Neural cell (in vitro differentiated cells): ENCODE measurements at regions not wholly inside any gene's neighbourhood (a gene's known extent, or its start where the extent isn't known, plus 50 kb on each side); places are given as distances from the start of the nearest gene placed in this dataset.
A peak's percentile ranks its signal among the peaks of the same experiment; 100 is the strongest.

Source experiments
- H2AFZ ChIP-seq: fragments of 200-600, 300-800 bp; sonication (generic), shearing (Covaris generic); 2 replicates; pipeline ENCODE4 v1.6.0; 2014; ENCODE audit warnings: low read depth, mild to moderate bottlenecking, antibody characterized with exemption, low read length, moderate library complexity
- H3F3A ChIP-seq: fragments of 200-600 bp; shearing (Covaris generic); 2 replicates; pipeline ENCODE4 v1.6.1; 2016; ENCODE audit warnings: mild to moderate bottlenecking, moderate library complexity, mixed read lengths, antibody characterized with exemption, low read length; ENCODE audit not compliant: insufficient read depth, poor library complexity, severe bottlenecking
- H3K27ac ChIP-seq: fragments of 200-600, 300-800 bp; sonication (generic), shearing (Covaris generic); 2 replicates; pipeline ENCODE4 v1.5.1; 2014; ENCODE audit warnings: mild to moderate bottlenecking, low read length, moderate library complexity
- H3K27me3 ChIP-seq: fragments of 300-800, 200-600 bp; sonication (generic), shearing (Covaris generic); 2 replicates; pipeline ENCODE4 v1.6.0; 2014; ENCODE audit warnings: mild to moderate bottlenecking, low read depth, low read length, moderate library complexity; ENCODE audit not compliant: insufficient read depth
- H3K36me3 ChIP-seq: fragments of 300-800, 200-600 bp; sonication (generic), shearing (Covaris generic); 2 replicates; pipeline ENCODE4 v1.5.1; 2014; ENCODE audit warnings: mild to moderate bottlenecking, antibody characterized with exemption, low read length, moderate library complexity; ENCODE audit not compliant: insufficient read depth
- H3K4me2 ChIP-seq: fragments of 300-800, 200-600 bp; sonication (generic), shearing (Covaris generic); 2 replicates; pipeline ENCODE4 v1.6.0; 2014; ENCODE audit warnings: mild to moderate bottlenecking, low read length
- H3K4me3 ChIP-seq: fragments of 300-800, 200-600 bp; sonication (generic), shearing (Covaris generic); 2 replicates; pipeline ENCODE4 v1.5.1; 2014; ENCODE audit warnings: mild to moderate bottlenecking, low read length, moderate library complexity
- H3K79me2 ChIP-seq: fragments of 200-600 bp; shearing (Covaris generic); replicated peaks from 2 replicates; pipeline ENCODE4 v1.6.0; 2014; ENCODE audit warnings: mild to moderate bottlenecking, low read length, moderate library complexity; ENCODE audit not compliant: insufficient read depth
- H3K9ac ChIP-seq: fragments of 300-800, 200-600 bp; sonication (generic), shearing (Covaris generic); 2 replicates; pipeline ENCODE4 v1.6.1; 2016; ENCODE audit warnings: mild to moderate bottlenecking, low read length, mixed read lengths
- H3K9me2 ChIP-seq: fragments of 200-600 bp; shearing (Covaris generic); 2 replicates; pipeline ENCODE4 v1.6.1; 2016; ENCODE audit warnings: mild to moderate bottlenecking, low read length, mixed read lengths; ENCODE audit not compliant: insufficient read depth
- H3K9me3 ChIP-seq: fragments of 200-600, 300-800 bp; sonication (generic), shearing (Covaris generic); 2 replicates; pipeline ENCODE4 v1.6.1; 2016; ENCODE audit warnings: mild to moderate bottlenecking, mixed run types, low read length, moderate library complexity, mixed read lengths
- H4K20me1 ChIP-seq: fragments of 200-600 bp; shearing (Covaris generic); 2 replicates; pipeline ENCODE4 v1.6.1; 2016; ENCODE audit warnings: mild to moderate bottlenecking, mixed run types; ENCODE audit not compliant: insufficient read depth
- EP300 ChIP-seq: fragments of 450-650 bp; conservative IDR thresholded peaks from 2 replicates; pipeline ENCODE4 v1.6.1; 2014; ENCODE audit warnings: antibody characterized with exemption, mild to moderate bottlenecking, moderate library complexity; ENCODE audit not compliant: poor library complexity, severe bottlenecking
- EZH2 ChIP-seq: fragments of 200-600, 300-800 bp; shearing (Covaris generic), sonication (generic); IDR thresholded peaks from 2 replicates; pipeline ENCODE4 v1.6.1; 2014; ENCODE audit warnings: antibody characterized with exemption, low read length, borderline replicate concordance, mild to moderate bottlenecking; ENCODE audit not compliant: insufficient read depth, poor library complexity, severe bottlenecking
- MXI1 ChIP-seq: fragments of 450-650 bp; conservative IDR thresholded peaks from 2 replicates; pipeline ENCODE4 v1.6.1; 2014; ENCODE audit warnings: antibody characterized with exemption, mild to moderate bottlenecking; ENCODE audit not compliant: poor library complexity, severe bottlenecking
- POLR2AphosphoS5 ChIP-seq: IDR thresholded peaks from 2 replicates; pipeline ENCODE4 v1.6.1; 2012
- RAD21 ChIP-seq: fragments of 450-650 bp; conservative IDR thresholded peaks from 2 replicates; pipeline ENCODE4 v1.6.1; 2014; ENCODE audit warnings: antibody characterized with exemption, mild to moderate bottlenecking, moderate library complexity
- SMC3 ChIP-seq: fragments of 450-650 bp; conservative IDR thresholded peaks from 2 replicates; pipeline ENCODE4 v1.6.1; 2014; ENCODE audit warnings: antibody characterized with exemption, mild to moderate bottlenecking, moderate library complexity; ENCODE audit not compliant: poor library complexity
- TAF1 ChIP-seq: IDR thresholded peaks from 2 replicates; pipeline ENCODE4 v1.6.1; 2012; ENCODE audit warnings: low read depth
- TF ChIP-seq, protein P1 (sequence below): fragments of 450-650 bp; IDR thresholded peaks from 2 replicates; pipeline ENCODE4 v1.5.1; 2014; ENCODE audit warnings: antibody characterized with exemption, mild to moderate bottlenecking, moderate library complexity; ENCODE audit not compliant: poor library complexity, severe bottlenecking
- TF ChIP-seq, protein P2 (sequence below): IDR thresholded peaks from 2 replicates; pipeline ENCODE4 v1.6.1; 2012; ENCODE audit warnings: borderline replicate concordance

DNA sequence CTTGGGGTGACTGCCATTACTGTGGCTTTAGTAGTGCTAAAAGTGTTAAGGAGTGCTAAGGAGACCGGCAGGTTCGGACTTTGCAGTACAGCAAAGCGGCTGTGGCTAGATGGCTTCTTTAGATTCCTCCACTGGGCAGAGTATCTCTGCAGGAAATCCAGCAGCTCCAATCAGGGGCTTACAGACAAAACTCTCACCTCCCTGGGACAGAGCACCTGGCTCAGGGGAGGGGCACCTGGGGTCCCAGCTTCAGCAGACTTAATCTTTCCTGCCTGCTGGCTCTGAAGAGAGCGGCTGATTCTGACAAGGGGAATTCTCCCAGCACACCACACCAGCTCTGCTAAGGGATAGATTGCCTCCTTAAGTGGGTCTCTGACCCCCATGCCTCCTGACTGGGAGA is 668.8 kb upstream of the TENM4 start:
- Histone ChIP-seq H3K79me2 (no peaks in the 10 kb centered on the region), H3K9ac (no peak overlapping the region), H3K27me3 (no peaks in the 10 kb centered on the region), H3K9me2 (no peaks in the 10 kb centered on the region), H3K4me2 (no peak overlapping the region), H4K20me1 (no peaks in the 10 kb centered on the region), H3K27ac (no peak overlapping the region), H3K9me3 (no peaks in the 10 kb centered on the region), H2AFZ (no peak overlapping the region), H3K36me3 (no peaks in the 10 kb centered on the region), H3F3A (no peaks in the 10 kb centered on the region), H3K4me3 (no peak overlapping the region)
- no peak for TF ChIP-seq MXI1
- TF ChIP-seq EZH2, result no peak

DNA sequence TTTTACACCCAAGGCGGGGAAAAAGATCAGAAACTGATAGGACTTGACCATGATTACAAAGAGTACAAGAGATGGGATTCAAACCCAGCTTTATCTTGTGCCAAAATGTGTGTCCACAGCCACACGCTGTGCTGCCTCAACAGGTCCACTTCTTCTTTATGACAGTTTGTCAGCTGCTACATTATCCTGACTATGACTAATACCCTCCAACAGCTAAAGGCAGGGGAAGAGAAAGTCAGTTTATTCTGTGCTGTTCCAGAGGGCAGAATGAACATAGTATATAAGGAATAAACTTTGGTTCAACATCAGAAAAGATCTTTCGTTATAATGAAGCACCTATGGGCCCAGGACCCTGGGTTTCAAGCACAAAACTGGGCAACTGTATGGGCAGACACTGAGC is 668.2 kb upstream of the TENM4 start:
- Histone ChIP-seq H3K9me3 (no peaks in the 10 kb centered on the region), H3K9me2 (no peaks in the 10 kb centered on the region), H3K36me3 (no peaks in the 10 kb centered on the region), H3K27ac (no peak overlapping the region), H3K4me2 (no peak overlapping the region), H2AFZ (no peak overlapping the region), H3K4me3 (no peak overlapping the region), H4K20me1 (no peaks in the 10 kb centered on the region), H3K9ac (no peak overlapping the region), H3K27me3 (no peaks in the 10 kb centered on the region), H3K79me2 (no peaks in the 10 kb centered on the region), H3F3A (no peaks in the 10 kb centered on the region)
- TF ChIP-seq, protein P1, sequence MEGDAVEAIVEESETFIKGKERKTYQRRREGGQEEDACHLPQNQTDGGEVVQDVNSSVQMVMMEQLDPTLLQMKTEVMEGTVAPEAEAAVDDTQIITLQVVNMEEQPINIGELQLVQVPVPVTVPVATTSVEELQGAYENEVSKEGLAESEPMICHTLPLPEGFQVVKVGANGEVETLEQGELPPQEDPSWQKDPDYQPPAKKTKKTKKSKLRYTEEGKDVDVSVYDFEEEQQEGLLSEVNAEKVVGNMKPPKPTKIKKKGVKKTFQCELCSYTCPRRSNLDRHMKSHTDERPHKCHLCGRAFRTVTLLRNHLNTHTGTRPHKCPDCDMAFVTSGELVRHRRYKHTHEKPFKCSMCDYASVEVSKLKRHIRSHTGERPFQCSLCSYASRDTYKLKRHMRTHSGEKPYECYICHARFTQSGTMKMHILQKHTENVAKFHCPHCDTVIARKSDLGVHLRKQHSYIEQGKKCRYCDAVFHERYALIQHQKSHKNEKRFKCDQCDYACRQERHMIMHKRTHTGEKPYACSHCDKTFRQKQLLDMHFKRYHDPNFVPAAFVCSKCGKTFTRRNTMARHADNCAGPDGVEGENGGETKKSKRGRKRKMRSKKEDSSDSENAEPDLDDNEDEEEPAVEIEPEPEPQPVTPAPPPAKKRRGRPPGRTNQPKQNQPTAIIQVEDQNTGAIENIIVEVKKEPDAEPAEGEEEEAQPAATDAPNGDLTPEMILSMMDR, result no peak
- TF ChIP-seq EP300, result peak; percentile 15

DNA sequence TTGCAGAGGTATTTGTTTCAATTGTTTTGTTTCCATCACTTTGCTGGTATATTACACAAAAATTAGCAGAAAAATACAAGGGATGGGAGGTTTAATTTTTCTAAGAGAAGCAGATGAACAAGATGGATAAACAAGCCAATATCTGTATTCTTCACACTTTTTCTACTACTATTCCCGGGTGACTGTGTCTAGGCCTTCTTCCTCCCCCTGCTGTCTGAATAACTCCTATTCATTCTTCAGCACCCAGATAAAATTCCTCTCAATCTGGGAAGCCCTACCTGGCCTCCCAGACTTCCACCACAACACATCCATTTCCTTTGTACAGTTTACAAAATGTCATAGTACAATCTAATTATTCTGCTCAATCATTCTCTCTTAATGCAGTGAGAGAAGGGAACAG is 666.6 kb upstream of the TENM4 start:
- Histone ChIP-seq H4K20me1 (no peaks in the 10 kb centered on the region), H3K79me2 (no peaks in the 10 kb centered on the region), H3F3A (no peaks in the 10 kb centered on the region), H3K9me3 (no peaks in the 10 kb centered on the region), H3K4me2 (no peak overlapping the region), H3K27me3 (no peaks in the 10 kb centered on the region), H3K9ac (no peak overlapping the region), H3K4me3 (no peak overlapping the region), H3K27ac (no peak overlapping the region), H3K9me2 (no peaks in the 10 kb centered on the region), H3K36me3 (no peaks in the 10 kb centered on the region), H2AFZ (no peak overlapping the region)
- TF ChIP-seq TAF1 (no peak), RAD21 (peak; percentile 12)

DNA sequence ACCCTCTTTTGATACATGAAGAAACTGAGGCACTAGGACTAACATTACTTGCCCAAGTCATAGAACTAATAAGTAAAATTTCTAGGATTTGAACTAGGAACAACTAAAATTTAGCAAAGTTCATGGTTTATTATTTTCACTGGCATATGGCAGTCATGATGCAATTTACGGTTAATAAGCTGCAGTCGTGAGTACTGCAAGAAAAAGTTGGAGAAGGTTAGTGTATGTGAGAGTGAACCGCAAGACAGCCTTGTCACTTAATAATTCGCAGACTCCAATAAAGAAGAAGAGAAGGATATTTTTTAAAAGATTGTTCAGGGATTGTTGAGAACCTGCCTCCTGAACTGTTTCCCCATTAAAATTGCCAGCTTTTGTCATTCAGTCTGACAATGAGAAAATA is 663.4 kb upstream of the TENM4 start:
- Histone ChIP-seq H3K9ac (no peak overlapping the region), H3K27ac (no peak overlapping the region), H3K4me3 (no peak overlapping the region), H4K20me1 (no peaks in the 10 kb centered on the region), H3K9me2 (no peaks in the 10 kb centered on the region), H3K4me2 (no peak overlapping the region), H3F3A (no peaks in the 10 kb centered on the region), H3K36me3 (no peaks in the 10 kb centered on the region), H3K27me3 (no peaks in the 10 kb centered on the region), H3K79me2 (no peaks in the 10 kb centered on the region), H3K9me3 (no peaks in the 10 kb centered on the region), H2AFZ (no peak overlapping the region)
- TF ChIP-seq EP300 (no peak), POLR2AphosphoS5 (no peak), EZH2 (no peak), SMC3 (no peak), RAD21 (no peak), TAF1 (no peak), MXI1 (no peak)
- TF ChIP-seq, protein P2, sequence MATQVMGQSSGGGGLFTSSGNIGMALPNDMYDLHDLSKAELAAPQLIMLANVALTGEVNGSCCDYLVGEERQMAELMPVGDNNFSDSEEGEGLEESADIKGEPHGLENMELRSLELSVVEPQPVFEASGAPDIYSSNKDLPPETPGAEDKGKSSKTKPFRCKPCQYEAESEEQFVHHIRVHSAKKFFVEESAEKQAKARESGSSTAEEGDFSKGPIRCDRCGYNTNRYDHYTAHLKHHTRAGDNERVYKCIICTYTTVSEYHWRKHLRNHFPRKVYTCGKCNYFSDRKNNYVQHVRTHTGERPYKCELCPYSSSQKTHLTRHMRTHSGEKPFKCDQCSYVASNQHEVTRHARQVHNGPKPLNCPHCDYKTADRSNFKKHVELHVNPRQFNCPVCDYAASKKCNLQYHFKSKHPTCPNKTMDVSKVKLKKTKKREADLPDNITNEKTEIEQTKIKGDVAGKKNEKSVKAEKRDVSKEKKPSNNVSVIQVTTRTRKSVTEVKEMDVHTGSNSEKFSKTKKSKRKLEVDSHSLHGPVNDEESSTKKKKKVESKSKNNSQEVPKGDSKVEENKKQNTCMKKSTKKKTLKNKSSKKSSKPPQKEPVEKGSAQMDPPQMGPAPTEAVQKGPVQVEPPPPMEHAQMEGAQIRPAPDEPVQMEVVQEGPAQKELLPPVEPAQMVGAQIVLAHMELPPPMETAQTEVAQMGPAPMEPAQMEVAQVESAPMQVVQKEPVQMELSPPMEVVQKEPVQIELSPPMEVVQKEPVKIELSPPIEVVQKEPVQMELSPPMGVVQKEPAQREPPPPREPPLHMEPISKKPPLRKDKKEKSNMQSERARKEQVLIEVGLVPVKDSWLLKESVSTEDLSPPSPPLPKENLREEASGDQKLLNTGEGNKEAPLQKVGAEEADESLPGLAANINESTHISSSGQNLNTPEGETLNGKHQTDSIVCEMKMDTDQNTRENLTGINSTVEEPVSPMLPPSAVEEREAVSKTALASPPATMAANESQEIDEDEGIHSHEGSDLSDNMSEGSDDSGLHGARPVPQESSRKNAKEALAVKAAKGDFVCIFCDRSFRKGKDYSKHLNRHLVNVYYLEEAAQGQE, result no peak
- TF ChIP-seq, protein P1, result no peak
